Middle frontal gyrus (tissue), 1 donor: ENCODE measurements at regions not wholly inside any gene's neighbourhood (a gene's known extent, or its start where the extent isn't known, plus 50 kb on each side); places are given as distances from the start of the nearest gene placed in this dataset.

Source experiments
- DNase-seq: peaks from one replicate; pipeline ENCODE4 v3.0.0-alpha.2; 2015; ENCODE audit warnings: low spot score; ENCODE audit errors: extremely low spot score

GRCh38 chr16:62639890-62640289 is 603.7 kb upstream of the CDH8 start:
- no peak for DNase-seq

DNA sequence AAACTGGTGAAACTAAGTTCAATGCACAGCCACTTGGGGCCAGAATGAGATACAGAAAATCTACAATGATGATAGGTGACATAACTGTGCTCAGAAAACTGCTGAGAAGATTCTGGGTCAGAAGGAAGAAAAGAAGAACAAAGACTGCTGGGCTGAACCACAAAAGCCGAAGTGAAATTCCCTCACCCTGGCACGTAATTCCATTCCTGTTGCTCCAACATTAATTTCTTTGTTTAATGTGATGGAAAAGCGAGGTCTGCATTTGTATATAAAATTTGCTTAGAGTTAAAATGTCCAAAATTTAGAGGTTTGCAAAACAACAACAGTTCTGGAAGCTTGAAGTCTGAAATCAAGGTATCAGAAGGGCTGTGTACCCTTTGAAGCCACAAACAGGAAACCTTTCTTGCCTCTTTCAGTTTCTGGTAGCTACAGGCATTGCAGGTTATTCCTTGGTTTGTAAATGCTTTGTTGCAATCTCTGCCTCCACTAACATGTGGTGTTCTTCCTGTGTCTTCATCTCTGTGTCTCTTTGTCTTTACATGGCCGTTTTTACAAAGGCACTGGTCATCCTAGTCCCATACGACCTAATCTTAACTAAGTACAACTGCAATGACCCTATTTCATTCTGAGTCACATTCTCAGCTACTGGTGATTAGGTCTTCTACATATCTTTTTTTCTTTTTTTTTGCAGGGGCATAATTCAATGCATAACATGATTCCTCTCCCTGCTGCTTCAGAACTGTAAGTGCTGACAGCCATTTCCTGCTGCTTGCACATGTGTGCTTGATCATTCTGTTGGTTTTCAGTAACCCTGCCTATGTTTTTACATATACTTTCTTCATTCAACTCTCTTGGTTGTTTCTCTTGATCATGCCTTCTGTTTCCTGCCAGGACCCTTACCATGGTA is 603.0 kb upstream of the CDH8 start:
- no peak for DNase-seq

- DNase-seq, result no peak
Measured at GRCh38 chr16:62638324-62638911, 602.2 kb upstream of the CDH8 start.

- no peak for DNase-seq
Measured at GRCh38 chr16:62625326-62625725, 589.1 kb upstream of the CDH8 start.

GRCh38 chr16:62620275-62620674 is 584.0 kb upstream of the CDH8 start:
- no peak for DNase-seq

DNA sequence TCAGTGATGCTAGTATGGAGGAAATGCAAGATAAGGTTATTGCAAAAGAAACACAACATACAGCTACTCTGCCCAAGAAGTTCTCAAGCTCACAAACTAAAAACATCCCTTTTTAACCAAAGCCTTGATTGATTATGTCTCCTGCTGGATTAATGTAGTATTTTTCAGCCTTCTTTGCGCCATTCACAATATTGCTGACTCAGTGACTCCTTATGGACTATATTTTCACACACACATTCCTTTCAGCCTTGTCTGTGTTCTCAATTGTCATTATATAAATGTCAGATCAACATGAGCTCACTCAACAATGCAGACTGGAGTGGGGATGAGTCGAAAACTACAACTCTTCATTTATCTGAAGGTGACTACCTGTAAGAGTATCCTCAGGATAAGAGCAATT is 579.3 kb upstream of the CDH8 start:
- DNase-seq, result no peak

GRCh38 chr16:62610291-62610690 is 574.1 kb upstream of the CDH8 start:
- no peak for DNase-seq

DNA sequence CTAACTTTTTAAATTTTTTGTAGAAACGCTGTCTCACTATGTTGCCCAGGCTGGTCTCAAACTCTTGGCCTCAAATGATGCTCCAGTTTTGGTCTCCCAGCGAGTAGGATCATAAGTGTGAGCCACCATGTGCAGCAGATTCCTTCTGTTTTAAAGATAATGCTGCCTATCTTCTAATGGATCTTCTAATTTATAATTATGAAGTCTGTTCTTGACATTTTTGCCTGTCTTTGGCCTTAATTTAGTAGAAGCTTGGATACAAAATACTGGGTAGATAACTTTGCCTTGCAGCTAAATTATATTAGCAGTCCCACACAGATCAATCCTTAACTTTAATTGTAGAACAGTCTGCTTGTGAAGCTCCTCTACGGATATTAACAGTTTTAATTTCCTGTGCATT is 566.6 kb upstream of the CDH8 start:
- no peak for DNase-seq

DNA sequence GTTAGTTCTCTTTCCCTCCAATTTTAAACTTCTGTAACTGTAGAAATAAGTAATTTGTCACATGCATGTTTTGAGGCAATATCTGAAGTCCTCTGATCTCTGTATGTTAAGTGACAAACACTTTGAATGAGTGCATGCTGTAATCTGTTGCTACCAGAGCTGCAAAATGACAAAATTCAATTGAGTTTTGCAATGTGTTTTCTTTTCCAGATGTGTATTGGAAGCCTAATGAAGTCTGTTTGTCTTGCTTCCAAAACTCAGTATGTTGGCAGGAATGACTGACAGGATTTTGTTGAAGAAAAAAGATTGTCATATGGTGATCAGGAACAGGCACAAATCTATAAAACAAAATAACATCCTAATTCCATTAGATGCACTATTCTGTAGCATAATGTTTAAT is 561.6 kb upstream of the CDH8 start:
- DNase-seq, result no peak

DNA sequence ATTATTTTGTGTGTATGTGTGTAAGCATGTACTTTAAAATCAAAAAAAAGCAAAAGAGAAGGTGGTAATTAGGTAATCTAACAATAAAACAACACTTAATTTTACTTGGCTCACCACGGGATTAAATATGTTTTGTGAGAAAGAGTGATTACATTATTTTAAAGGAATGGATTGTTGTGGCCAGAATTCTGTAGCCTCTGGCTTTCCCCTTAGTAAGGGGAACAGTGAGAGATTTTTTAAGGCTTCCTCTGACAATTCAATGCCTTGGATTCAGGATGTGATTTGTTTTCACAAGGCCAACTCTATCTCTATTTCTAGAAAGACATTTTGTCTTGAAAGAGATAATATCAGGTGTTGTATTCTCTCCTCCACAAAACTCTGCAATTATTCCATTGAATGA is 560.3 kb upstream of the CDH8 start:
- DNase-seq, result no peak

DNA sequence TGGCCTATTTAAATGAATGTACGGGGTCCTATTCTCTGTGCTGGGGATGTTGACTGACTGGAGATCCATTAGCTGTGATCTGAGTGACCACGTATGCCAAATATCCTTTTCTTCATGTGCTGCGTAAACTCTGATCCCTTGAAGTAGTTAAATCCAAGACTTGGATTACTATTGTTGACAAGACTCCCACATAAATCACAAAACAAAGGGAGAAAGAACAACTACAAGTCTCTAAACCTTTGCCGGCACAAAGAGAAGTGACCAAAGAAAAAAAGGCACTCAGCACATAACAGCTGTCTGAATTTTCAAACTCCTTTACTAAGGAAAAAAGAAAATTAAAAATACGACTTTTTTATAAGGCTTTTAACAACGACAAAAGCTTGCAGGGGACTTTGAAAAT is 559.9 kb upstream of the CDH8 start:
- no peak for DNase-seq

DNA sequence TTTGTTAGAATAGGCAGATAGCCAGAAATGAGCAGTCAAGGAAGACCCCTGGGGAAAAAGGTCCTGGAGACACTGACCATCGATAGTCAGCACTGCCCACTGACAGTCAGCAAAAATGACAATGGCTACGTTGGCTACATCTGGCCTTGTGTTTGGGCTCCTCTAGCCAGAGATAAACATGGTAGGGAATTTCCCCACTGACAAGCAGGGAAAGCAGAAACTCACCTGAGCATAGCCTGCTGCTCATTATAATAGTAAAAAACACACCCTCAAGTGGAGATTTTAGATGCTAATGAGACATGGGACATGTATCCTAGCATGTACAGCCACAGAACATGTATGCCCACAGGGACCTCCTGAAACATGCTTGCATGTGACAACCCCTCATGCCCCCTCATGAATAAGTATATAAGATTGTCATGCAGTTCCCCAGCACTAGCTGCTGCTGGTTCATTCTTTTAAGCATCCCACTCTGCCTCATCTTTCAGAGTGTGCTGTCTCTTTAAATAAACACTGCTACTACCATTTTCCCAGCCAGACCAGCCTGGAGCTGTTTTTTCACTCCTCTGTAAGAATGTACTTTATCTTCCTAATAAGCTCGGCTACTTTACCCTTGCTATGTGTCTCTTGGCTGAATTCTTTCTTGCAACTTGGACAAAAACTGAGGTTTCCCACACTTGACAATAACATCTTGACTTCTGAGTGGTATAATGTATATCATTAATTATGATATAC is 550.1 kb upstream of the CDH8 start:
- no peak for DNase-seq

- DNase-seq, result no peak
Measured at GRCh38 chr16:62585041-62585545, 548.9 kb upstream of the CDH8 start.

GRCh38 chr16:62583414-62583813 is 547.2 kb upstream of the CDH8 start:
- DNase-seq, result no peak

DNA sequence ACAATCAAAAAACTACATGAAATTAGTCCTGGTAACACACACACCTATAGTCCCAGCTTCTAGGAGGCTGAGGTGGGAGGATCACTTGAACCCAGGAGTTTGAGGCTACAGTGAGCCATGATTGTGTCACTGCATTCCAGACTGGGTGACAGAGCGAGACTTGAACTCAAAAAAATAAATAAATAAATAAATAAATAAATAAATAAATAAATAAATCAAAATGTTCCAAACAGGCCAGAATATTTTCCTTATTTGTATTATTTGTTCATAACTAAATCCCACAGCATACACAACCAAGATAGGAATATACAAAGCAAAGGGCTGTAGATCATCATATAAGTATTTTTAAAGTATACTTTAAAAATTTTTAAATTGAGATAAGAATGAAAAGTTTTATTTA is 537.2 kb upstream of the CDH8 start:
- DNase-seq, result no peak

GRCh38 chr16:62568926-62569325 is 532.7 kb upstream of the CDH8 start:
- DNase-seq, result no peak

DNA sequence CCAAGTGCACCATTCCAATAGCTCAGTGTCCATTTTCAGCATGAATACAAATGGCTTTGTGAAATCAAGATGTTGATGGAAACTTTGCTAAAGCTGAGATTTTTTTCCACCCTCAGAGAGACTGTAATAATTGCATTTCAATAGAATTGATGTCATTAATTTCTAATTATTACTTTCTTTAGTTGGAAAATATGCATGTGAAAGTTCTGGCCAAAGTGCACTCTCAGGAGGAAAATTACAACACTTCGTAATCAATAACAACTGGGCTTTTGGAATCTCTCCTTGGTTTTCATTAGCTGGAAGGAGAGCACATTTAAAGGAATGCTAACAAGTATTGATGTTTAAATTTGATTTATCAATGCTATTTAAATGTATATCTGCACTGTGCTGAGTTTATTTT is 529.5 kb upstream of the CDH8 start:
- no peak for DNase-seq

GRCh38 chr16:62564291-62564690 is 528.1 kb upstream of the CDH8 start:
- DNase-seq, result no peak

- no peak for DNase-seq
Measured at GRCh38 chr16:62562121-62562520, 525.9 kb upstream of the CDH8 start.

- DNase-seq, result no peak
Measured at GRCh38 chr16:62549875-62550274, 513.6 kb upstream of the CDH8 start.

- DNase-seq, result no peak
Measured at GRCh38 chr16:62548095-62548494, 511.9 kb upstream of the CDH8 start.

- no peak for DNase-seq
Measured at GRCh38 chr16:62546701-62547100, 510.5 kb upstream of the CDH8 start.
